ENCODE measurements at regions not wholly inside any gene's neighbourhood (a gene's known extent, or its start where the extent isn't known, plus 50 kb on each side); places are given as distances from the start of the nearest gene placed in this dataset.
"Not testable (repeated sequence)": the region's sequence is repeated elsewhere in the genome, so short reads cannot be mapped to it uniquely, and the experiment has no call there.

DNA sequence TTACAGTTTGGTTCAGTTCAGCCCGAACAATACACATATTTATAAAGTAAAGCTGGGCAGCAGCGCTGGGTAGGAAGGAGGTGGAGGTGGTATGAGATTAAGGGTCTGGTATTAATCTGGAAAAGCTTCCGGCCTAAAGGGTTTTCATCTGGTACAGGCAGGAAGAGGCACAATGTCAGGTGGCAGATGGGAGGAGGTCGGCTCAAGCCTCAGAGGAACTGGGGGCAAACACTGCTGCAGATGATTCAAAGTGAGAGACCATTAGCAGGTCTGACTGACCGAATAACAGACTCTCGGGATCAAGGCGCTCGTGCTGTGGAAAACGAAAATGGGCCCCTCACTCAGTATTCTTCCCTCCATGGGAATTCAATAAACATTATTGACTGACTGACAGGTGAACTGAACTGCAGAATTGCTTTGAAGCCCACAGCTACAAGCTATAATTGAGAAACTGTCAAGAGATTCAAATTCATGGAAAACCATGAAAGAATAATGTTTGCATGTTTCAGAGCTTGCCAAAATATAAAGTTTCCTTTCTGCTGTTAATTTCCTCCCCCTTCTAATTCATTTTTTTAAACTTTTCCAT is 75.3 kb downstream of the TMEM167A start:
- no peak for DNase-seq

DNA sequence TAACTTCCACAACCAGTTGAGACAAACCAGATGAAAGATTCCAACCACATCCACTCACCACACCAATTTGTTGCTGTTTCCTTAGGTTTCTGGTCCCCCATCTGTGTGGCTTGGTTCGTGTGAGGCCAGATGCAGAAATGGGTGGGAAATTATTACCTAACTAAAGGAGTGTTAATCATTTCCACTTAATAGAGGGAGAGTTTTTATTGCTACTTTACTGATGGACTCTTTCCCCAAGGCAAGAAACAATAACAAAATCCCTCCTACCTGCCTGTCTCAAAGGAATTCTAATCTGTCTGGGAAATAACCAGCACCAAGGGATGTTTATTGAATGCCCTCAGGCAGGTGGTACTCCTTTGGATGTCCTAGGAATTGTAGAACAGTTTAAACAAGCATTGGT is 76.3 kb downstream of the TMEM167A start:
- DNase-seq = no peak

DNA sequence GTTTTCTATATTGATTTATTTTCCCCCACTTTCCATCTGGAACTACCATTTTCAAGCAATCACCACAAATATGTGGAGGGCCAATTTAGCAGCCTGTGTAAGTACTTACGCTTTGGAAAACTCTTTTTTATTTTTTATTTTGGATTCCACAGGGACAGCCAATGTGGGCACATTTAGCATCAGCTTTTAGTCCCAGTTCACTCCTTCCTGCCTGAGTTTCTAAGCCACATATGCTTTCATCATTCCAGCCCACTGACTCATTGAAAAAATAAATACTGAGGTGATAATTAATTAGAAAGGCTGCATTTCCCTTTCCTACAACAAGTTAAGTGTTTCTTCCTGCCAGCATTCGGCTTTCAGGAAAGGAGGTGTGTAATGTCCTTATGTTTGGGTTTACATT is 76.8 kb downstream of the TMEM167A start:
- DNase-seq = no peak

DNA sequence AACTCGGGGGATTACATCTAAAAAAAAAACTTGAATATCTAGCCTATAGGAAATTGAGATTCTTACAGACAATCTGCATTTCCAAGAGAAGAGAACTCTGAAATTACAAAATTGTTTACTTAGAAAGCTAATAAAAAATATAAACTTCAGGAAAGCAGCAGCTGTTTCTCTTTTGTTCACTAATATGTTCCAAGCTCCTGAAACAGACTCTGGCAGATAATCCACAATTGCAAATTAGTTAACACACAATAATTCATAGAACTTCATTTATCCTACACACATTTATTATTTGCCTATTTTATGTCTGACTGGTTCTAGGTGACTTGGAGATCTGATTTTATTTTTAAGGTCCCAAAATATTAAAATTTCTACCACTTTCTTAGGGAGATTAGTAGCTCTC is 83.8 kb downstream of the TMEM167A start:
- no peak for DNase-seq

DNA sequence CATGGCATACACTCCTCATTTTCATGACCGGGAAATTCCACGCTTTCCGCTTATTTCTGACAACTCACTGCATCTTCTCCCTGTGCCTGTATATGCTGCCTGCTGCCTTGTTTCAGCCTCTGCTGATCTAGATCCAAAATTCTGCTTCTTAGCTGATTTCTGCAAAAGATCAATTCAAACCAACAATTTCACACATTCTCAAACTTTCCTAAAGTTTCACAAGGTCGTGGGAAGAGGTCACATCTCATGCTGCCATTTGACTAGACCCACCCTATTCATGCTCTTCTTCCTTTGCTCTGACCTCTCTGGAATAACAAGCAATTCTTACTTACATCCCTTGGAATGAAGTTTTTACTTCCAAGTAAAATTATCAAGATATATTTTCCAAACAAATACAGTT is 84.5 kb downstream of the TMEM167A start:
- no peak for DNase-seq

DNA sequence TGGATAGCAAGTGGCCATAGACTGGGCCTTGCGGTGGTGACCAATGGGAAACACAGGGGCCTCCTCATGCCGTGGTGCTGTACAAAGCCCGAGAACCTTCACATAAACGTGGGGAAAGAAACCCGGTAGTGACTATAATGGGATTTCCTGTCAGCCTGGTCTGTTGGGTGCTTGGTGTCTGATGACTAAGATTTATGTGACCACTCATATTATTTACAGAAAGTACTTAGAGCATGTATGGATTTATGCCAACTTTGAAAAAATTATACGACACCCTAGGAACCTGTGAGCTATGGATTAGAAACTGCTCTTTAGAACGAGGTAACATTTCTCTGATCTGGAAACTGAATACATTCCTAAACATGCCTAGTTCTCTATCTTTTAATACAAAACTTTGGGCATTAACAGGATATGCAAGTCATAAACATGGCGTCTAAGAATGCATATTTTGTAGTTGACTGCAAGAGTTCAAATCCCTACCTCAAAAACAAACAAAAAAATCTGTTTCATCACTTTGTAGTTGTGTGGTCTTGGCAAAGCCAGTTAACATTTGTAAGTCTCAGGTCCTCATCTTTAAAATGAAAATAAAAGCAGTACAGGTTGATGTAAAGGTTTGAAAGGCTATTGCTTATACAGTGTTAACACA is 85.4 kb downstream of the TMEM167A start:
- DNase-seq = no peak

DNA sequence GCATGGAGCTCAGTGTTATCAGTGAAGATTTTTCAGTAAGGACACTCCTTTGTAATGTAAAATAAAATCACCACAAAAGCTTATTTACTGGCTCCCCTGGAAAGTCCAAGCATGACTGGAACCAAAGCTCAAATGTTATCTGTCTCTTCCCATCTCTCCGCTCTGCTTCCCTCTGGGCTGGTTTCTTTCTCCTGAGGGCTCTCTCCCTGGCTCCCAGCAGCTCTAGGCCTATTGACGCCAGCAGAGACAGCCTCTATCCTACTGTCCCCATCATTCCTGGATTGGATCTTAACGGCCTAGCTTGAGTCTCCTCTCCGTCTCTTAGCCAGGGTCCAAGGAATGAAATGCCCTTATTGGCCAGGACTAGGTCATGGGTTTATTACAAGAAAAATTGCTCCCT is 86.1 kb downstream of the TMEM167A start:
- DNase-seq = no peak

DNA sequence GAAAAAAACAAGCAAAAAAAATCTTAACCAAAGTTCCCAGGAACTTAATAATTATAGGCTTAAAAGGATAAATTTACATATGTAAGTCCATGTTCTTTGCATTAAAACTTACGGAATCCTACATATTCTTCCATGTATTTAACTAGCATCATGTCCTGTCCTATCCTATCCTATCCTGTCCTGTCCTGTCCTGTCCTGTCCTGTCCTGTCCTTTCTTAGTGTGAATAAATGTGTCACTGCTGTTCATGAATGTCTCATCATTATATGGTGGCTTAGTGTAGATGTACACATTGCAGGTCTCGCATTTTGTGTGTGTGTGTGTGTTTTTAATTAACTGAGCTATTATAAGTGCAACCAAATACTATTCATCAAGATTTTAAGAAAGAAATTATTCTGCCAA is 90.0 kb downstream of the TMEM167A start:
- no peak for DNase-seq

DNA sequence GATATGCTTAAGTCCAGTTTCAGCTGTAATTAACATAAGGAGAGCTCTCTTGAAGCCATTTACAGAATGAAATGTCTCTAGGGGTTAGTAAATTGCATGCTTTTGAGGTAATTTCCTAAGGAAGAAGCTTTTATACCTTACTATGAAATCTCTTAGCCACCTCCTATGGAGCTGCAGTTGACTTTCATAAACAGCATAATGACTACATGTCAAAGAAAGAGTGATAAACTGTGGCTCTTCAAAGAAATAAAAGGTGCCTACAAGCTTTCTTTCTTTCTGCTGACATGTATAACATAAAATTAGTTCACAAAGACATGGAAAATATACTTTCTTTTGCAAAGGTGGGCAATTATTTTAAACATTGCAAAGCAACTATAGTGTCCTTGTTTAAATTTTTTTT is 90.8 kb downstream of the TMEM167A start:
- no peak for DNase-seq

DNA sequence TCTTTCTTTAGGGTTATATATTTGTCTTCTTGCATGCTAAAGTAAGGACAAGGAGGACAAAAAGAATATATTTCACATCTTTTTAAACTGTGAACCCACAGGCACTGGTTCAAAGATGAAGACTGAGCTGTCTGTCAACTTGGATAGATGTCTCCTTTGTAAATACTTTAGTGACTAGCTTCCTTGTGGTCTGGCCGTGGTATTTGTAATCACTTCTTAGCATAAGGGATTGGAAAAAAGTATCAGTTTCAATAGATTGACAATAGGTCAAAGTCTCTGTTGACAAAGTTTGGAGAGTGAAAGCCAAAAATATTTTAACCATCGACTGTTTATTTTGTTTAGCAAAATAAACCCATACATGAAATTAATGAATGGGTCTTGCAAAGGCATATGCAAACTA is 91.4 kb downstream of the TMEM167A start:
- DNase-seq = no peak

DNA sequence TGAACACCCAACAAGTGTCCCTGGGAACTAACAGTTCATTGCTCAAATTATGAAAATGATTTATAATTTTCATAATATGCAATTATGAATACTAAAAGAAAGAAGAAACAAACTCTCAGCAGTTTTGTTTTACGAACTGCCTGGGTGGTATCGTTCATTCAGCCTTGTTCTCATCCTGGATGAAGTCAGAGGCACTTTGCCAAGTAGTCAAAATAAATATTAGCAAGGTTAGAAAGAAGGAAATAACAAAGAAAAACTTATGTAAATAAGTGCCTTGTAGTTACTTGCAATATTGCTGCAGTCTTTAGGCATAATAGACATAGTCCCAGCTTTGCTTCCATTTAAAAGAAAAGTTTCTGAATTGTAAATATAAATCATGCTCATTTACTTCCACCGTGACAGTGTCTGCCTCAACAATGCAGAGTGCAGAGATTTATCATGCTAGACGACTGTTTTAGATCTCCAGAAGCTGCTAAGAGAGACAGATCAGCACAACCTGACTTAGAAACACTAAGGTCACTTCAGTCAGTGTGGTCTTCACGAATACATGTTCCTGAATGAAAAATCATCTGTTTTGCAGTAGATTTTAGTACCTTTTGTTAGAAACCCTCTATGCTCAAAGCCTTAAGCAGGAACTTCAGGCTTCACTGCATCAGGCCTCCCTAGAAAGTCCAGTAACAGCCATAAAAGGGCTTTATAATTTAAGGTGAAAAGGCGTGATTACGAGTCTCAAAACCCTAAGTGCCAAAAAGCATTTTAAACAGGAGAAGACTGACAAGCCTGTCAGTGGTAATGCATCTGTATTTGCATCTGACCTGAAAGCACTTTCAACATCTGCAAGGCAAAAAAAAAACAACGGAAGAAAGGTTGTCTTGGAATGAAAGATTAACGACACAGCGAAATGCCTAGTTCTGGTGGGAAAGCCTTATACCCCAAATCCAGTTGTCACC is 92.1 kb downstream of the TMEM167A start:
- no peak for DNase-seq

DNA sequence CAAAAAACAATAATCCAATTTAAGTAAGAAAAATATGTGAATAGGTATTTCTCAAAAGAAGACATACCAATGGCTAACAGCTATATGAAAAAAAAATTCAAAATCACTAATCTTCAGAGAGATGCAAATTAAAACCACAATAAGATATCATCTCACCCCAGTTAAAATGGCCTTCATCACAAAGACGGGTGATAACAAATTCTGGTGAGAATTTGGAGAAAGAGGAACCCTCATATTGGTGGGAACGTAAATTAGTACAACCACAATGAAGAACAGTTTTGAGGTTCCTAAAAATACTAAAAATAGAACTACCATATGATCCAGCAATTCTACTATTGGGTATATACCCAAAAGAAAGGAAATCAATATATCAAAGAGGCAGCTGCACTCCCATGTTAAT is 94.3 kb downstream of the TMEM167A start:
- no peak for DNase-seq

DNA sequence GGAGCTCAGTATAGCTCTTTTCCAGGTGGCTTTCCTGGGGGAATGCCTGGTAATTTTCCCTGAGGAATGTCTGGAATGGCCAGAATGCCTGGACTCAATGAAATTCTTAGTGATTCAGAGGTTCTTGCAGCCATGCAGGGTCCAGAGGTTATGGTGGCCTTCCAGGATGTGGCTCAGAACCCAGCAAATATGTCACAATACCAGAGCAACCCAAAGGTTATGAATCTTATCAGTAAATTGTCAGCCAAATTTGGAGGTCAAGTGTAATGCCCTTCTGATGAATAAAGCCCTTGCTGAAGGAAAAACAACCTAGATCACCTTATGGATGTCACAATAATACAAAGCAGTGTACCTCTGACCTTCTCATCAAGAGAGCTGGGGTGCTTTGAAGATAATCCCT is 100.3 kb downstream of the TMEM167A start:
- not testable (repeated sequence) for DNase-seq

DNA sequence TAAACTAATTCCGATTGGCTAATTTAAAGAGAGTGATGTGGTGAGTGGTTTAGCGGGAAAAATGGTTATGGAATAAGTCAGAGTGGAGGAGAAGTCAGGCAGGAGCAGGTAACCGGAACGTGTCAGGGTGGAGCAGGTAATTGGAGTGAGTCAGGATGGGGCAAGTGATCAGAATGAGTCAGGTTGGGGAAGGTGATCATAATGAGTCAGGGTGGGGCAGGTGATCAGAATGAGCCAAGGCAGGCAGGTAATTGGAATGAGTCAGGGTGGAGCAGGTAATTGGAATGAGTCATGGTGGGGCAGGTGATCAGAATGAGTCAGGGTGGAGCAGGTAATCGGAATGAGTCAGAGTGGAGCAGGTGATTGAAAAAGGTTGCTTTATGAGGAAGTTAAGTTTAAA is 101.4 kb downstream of the TMEM167A start:
- DNase-seq = no peak

DNA sequence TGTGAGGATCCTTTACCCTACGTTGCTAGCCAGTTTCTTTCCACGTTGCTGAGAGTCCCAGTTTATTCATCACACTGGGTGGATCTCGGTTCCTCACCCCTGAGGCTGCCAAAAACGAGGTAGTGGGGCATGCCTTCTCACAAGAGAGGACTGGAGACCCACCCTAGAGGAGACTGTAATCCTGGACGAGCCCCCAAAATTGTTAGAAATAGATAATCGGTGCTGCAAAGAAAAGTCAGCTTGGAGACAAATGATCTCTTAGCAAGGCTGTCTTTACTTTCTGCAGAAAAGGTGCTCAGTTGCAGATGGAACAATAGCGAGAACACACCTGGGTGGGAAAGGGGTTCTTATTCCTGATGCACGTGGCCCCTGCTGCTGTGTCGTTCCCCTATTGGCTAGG is 101.8 kb downstream of the TMEM167A start:
- no peak for DNase-seq

DNA sequence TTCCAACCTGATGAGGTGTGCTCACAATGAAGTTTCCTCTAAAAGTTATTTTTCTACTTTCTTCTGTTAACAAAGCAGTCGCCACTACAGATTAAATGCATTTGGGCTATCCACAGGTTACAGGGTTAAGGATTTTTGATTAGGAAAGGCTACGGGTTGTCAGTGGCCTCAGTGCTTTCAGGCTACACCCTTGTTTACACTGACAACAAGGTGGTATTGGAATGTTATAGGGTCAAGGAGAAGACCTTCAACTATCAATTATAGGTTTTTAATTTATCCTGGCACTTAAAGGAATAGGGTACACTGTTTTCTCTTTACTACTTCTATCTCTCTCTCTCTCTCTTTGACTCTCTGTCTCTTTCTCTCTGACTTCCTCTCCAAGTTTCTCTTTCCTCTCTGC is 102.8 kb downstream of the TMEM167A start:
- not testable (repeated sequence) for DNase-seq

DNA sequence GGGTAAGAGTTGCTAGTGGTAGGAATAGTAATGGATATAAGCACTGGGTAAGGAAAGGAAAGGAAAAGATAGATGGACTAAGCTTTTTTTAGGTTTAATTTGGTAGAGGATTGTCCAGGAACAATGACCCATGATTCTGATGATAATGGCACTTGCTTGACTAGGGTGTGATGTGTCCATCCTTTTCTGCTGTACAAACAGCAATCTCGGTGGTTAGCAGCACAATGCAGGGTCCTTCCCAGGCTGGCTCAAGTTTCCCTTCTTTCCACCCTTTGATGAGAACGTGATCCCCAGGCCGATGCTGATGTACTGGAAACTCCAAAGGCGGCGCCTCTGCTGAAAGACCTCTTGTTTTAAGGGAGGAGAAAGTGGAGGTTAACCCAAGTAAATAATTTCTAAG is 105.3 kb downstream of the TMEM167A start:
- no peak for DNase-seq

DNA sequence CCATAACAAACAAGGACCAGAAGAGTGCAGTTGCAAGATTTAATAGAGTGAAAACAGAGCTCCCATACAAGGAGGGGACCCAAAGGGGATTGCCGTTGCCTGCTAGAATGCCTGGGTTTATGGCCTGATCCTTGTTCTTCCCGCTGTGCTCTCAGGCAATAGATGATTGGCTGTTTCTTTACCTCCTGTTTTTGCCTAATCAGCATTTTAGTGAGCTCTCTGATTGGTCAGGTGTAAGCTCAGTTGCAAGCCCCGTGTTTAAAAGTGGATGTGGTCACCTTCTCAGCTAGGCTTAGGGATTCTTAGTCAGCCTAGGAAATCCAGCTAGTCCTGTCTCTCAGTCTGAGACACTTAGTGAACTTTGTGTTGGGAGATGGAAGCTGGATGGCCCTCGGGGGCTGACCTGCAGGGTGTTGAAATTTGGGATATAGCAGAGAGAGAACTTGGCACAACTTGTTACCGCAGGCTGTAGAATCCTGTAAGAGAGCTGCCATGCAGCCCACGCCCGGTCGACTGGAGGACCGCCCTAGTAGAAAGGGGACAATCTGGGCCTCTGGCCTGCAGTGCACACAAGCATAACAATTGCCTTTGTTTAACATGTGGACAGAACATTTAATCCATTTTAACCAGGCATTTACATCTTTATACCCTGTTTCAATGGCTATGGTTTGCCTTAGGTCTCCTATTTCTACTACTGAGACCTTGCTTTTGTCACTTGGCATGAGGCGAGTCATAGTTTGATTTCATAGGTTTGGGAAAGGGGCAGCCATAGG is 106.0 kb downstream of the TMEM167A start:
- not testable (repeated sequence) for DNase-seq

DNA sequence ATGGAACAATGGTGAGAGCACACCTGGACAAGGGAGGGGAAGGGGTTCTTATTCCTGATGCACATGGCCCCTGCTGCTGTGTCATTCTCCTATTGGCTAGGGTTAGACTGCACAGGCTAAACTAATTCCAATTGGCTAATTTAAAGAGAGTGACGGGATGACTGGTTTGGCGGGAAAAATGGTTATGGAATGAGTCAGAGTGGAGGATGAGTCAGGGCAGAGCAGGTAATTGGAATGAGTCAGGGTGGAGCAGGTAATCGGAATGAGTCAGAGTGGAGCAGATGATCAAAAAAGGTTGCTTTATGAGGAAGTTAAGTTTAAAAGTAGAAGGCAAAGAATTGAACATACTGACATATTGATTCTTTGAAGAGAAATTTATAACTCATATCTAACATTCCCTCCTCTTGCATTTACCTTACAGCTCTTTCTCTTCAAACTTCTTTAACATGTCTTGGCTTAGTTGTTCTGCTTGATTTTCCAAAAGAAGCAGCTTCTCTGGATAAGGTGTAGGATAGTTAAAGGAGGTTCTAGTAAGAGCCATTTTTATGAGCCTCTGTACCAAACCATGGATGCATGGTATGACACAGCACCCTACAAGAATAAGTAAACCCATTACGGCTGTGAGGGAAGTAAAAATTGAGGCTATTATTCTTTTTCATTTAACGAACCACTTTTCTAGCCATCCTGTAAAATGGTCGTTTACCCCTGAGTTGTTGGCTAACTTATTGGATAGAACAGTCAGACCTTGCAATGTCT is 107.8 kb downstream of the TMEM167A start:
- DNase-seq = not testable (repeated sequence)

DNA sequence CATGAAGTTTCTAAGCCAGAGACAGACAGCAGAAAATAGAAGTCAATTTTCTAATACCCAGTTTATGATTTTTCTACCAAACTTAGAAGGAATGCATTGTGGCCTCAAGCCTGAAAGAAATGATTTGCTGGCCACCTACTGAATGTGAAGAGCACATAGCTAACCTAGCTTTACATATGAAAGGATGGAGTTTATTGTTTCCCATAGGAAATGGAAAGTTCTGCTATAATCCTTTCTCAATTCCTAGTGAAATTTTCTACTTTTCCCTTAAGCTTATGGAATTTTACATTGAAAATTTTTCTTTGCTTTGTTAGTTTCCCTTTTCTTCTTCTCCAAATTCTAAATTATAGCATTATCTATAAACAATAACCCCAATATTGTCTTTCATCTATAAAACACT is 110.1 kb downstream of the TMEM167A start:
- DNase-seq = no peak

DNA sequence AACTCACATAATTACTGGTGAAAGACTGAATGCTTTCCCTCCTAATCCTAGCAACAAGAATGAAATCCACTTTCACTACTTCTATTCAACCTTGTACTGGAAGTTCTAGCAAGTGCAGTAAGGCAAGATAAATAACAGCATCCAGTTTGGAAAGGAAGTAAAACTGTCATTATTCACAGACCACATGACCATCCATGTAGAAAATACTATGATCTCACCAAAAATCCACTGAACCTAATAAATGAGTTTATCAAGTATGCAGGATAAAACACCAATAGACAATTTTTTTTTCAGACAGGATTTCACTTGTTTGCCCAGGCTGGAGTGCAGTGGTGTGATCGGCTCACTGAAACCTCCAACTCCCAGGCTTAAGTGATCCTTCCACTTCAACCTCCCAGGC is 117.7 kb downstream of the TMEM167A start:
- no peak for DNase-seq

DNA sequence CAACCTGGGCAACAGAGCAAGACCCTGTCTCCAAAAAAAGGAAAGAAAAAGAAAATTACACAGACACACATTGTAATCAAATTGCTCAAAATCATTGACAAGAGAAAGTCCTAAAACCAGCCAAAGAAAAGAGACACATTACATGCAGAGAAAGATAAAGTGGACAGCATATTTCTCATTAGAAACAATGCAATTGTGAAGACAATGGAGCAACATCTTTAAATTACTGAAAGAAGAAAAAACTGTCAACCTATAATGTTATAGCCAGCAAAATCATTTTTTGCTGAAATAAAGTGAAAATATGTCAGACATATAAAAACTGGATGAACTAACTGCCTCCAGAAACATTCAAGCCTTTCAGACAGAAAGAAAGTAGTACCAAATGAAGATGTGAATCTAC is 120.6 kb downstream of the TMEM167A start:
- DNase-seq = no peak

Measured in CD4-positive, alpha-beta T cell treated with Interleukin-6 for 4 hours (primary cell).